B cell (primary cell): ENCODE measurements at regions not wholly inside any gene's neighbourhood (a gene's known extent, or its start where the extent isn't known, plus 50 kb on each side); places are given as distances from the start of the nearest gene placed in this dataset.

ENCODE experiments used
- ATAC-seq: fragments of 200-7000 bp; cut with Tn5 transposase; one replicate; pipeline ENCODE4 v1.10.0; 2021; ENCODE audit warnings: low read depth, mild to moderate bottlenecking, moderate number of reproducible peaks, moderate library complexity
- CTCF ChIA-PET: fragments of 350-600 bp; sonication (Branson Sonifier 250); formaldehyde crosslinking; loops from one replicate; lab custom pipeline; 2021; ENCODE audit warnings: antibody characterized with exemption, inconsistent platforms; lab: Charles Lee
- POLR2A ChIA-PET: fragments of 350-600 bp; sonication (Branson Sonifier 250); formaldehyde crosslinking; loops from one replicate; lab custom pipeline; 2021; ENCODE audit warnings: antibody characterized with exemption; lab: Charles Lee
- DNase-seq: peaks from one replicate; pipeline ENCODE4 v3.0.0; 2013
- H2AFZ ChIP-seq: 2 replicates; pipeline ENCODE4 v1.6.1; 2012; ENCODE audit warnings: mild to moderate bottlenecking, low read depth, low read length; ENCODE audit not compliant: insufficient read depth, poor library complexity, severe bottlenecking
- H3K27ac ChIP-seq, 2 donors: 1 replicate in 1 of 2; 2 replicates in 1 of 2; pipeline ENCODE4 v1.5.1; 2012 to 2013; ENCODE audit warnings: low read length in 2 of 2, mild to moderate bottlenecking in 2 of 2, moderate library complexity in 1 of 2
- H3K27me3 ChIP-seq, 4 experiments: fragments of 200-600 bp in 1 of 4; sonication (generic) in 1 of 4; replicated peaks in 1 of 4; 1 replicate in 2 of 4; 2 replicates in 2 of 4; pipeline versions ENCODE4 v1.6.1 to v1.7.0; 2013 to 2016; ENCODE audit warnings: low read length in 3 of 4, mild to moderate bottlenecking in 2 of 4, mixed read lengths in 1 of 4, moderate library complexity in 1 of 4; ENCODE audit not compliant: insufficient read depth in 4 of 4, control insufficient read depth in 3 of 4; ENCODE audit errors: control extremely low read depth in 1 of 4
- H3K36me3 ChIP-seq, 2 experiments: replicated peaks in 1 of 2; 1 replicate in 1 of 2; 2 replicates in 1 of 2; pipeline versions ENCODE4 v1.6.1 to v1.7.1; 2013; ENCODE audit warnings: low read length in 1 of 2; ENCODE audit not compliant: insufficient read depth in 2 of 2, control insufficient read depth in 1 of 2; ENCODE audit errors: control extremely low read depth in 1 of 2, extremely low read depth in 1 of 2
- H3K4me1 ChIP-seq, 2 donors: fragments of 200-600 bp in 1 of 2; sonication (generic) in 1 of 2; 1 replicate in 1 of 2; 2 replicates in 1 of 2; pipeline versions ENCODE4 v1.5.1 to v1.6.1; 2013 to 2017; ENCODE audit warnings: low read length in 2 of 2; ENCODE audit not compliant: control insufficient read depth in 2 of 2, insufficient read depth in 2 of 2
- H3K4me2 ChIP-seq: replicated peaks from 2 replicates; pipeline ENCODE3; 2012; ENCODE audit warnings: mild to moderate bottlenecking, low read depth, low read length; ENCODE audit not compliant: poor library complexity, severe bottlenecking
- H3K4me3 ChIP-seq, 5 experiments: fragments of 200-600 bp in 1 of 5; sonication (generic) in 1 of 5; 1 replicate in 3 of 5; 2 replicates in 2 of 5; pipeline versions ENCODE4 v1.5.1 to v1.7.0; 2011 to 2016; ENCODE audit warnings: low read length in 4 of 5, mild to moderate bottlenecking in 4 of 5, low read depth in 2 of 5, control low read depth in 1 of 5, moderate library complexity in 1 of 5; ENCODE audit not compliant: insufficient read depth in 1 of 5; ENCODE audit errors: control extremely low read depth in 1 of 5, extremely low read depth in 1 of 5
- H3K79me2 ChIP-seq: fragments of 200-600 bp; sonication (generic); one replicate; pipeline ENCODE4 v1.6.0; 2016; ENCODE audit warnings: low read length; ENCODE audit not compliant: control insufficient read depth, insufficient read depth
- H3K9ac ChIP-seq: fragments of 200-600 bp; sonication (generic); 2 replicates; pipeline ENCODE4 v1.6.1; 2017; ENCODE audit warnings: mild to moderate bottlenecking, low read length, moderate library complexity
- H3K9me3 ChIP-seq, 3 donors: one replicate each; pipeline versions ENCODE4 v1.6.1 to v1.7.1; 2013; ENCODE audit warnings: low read length in 2 of 3; ENCODE audit not compliant: control insufficient read depth in 2 of 3, insufficient read depth in 1 of 3; ENCODE audit errors: control extremely low read depth in 1 of 3
- H4K20me1 ChIP-seq: 2 replicates; pipeline ENCODE4 v1.6.0; 2012; ENCODE audit warnings: mild to moderate bottlenecking, low read length; ENCODE audit not compliant: insufficient read depth, control insufficient read depth, poor library complexity, severe bottlenecking
- H3K27ac Mint-ChIP-seq: one replicate; pipeline ENCODE4 v1.8.0; 2021; ENCODE audit warnings: mixed read lengths
- H3K27me3 Mint-ChIP-seq: one replicate; pipeline ENCODE4 v1.8.0; 2021; ENCODE audit warnings: mixed read lengths
- H3K4me1 Mint-ChIP-seq: one replicate; pipeline ENCODE4 v1.8.0; 2021; ENCODE audit warnings: mixed read lengths
- H3K4me3 Mint-ChIP-seq: one replicate; pipeline ENCODE4 v1.8.0; 2021; ENCODE audit warnings: mixed read lengths
- H3K9me3 Mint-ChIP-seq: one replicate; pipeline ENCODE4 v1.8.0; 2022; ENCODE audit warnings: mixed read lengths; ENCODE audit not compliant: insufficient read depth
- CTCF ChIP-seq: fragments of 200-600 bp; IDR thresholded peaks from one replicate; pipeline ENCODE4 v1.8.0; 2022; ENCODE audit warnings: antibody characterized with exemption, mild to moderate bottlenecking
- EZH2 ChIP-seq: IDR thresholded peaks from 2 replicates; pipeline ENCODE4 v1.6.1; 2012; ENCODE audit warnings: borderline replicate concordance, low read depth, mild to moderate bottlenecking, moderate library complexity, low read length; ENCODE audit not compliant: insufficient read depth, poor library complexity, severe bottlenecking
- WGBS: methylation state at CpG from one replicate; pipeline ENCODE4 v1.1.5; 2013; ENCODE audit warnings: missing lambda C conversion rate; ENCODE audit not compliant: insufficient coverage; 5-methylcytosine and 5-hydroxymethylcytosine counted together
- intact Hi-C: fragments of 100-400 bp; cut with micrococcal nuclease; formaldehyde crosslinking; loops from one replicate; pipeline ENCODE4 v1.10.0; 2022

- H3K27ac ChIP-seq = no peak overlapping the region
- TF ChIP-seq CTCF (no peak), EZH2 (no peak)
- ChIA-PET POLR2A (no interaction called here), CTCF (no interaction called here)
- no peak overlapping the region for H3K4me3 ChIP-seq
- H3K9me3 ChIP-seq = no peaks in the 10 kb centered on the region
- intact Hi-C loops = no loop called here
- Mint-ChIP-seq H3K27ac (no peak overlapping the region), H3K4me1 (no peaks in the 10 kb centered on the region), H3K9me3 (no peaks in the 10 kb centered on the region), H3K27me3 (peaks cover 16% of the 10 kb centered on the region), H3K4me3 (no peak overlapping the region)
- DNase-seq (no peak), ATAC-seq (no peak)
- H3K9ac ChIP-seq = no peak overlapping the region
- H4K20me1 ChIP-seq = no peaks in the 10 kb centered on the region
- H3K4me2 ChIP-seq = no peak overlapping the region
- H3K79me2 ChIP-seq = no peaks in the 10 kb centered on the region
- WGBS = 97% methylated on average over 6 of the region's 6 CpGs
- no peaks in the 10 kb centered on the region for H3K4me1 ChIP-seq
- H2AFZ ChIP-seq = no peak overlapping the region
- no peaks in the 10 kb centered on the region for H3K36me3 ChIP-seq
- H3K27me3 ChIP-seq = no peaks in the 10 kb centered on the region
Observed at GRCh38 chr6:40932953-40933352, 106.1 kb downstream of the UNC5CL start.

- POLR2A ChIA-PET = no interaction called here
- Mint-ChIP-seq H3K27me3 (peaks cover 16% of the 10 kb centered on the region), H3K9me3 (no peaks in the 10 kb centered on the region), H3K27ac (no peak overlapping the region), H3K4me1 (no peaks in the 10 kb centered on the region), H3K4me3 (no peak overlapping the region)
- no peak overlapping the region for H3K27ac ChIP-seq
- ATAC-seq (no peak), DNase-seq (no peak)
- H4K20me1 ChIP-seq = no peaks in the 10 kb centered on the region
- no peaks in the 10 kb centered on the region for H3K79me2 ChIP-seq
- H3K4me1 ChIP-seq = no peaks in the 10 kb centered on the region
- no peak overlapping the region for H3K9ac ChIP-seq
- intact Hi-C loops = no loop called here
- TF ChIP-seq CTCF = no peak
- TF ChIP-seq EZH2 = no peak
- CTCF ChIA-PET = no interaction called here
- H2AFZ ChIP-seq = no peak overlapping the region
- H3K36me3 ChIP-seq = no peaks in the 10 kb centered on the region
- 100% methylated on average over 1 of the region's 2 CpGs for WGBS
- no peak overlapping the region for H3K4me3 ChIP-seq
- H3K9me3 ChIP-seq = no peaks in the 10 kb centered on the region
- H3K27me3 ChIP-seq = no peaks in the 10 kb centered on the region
- no peak overlapping the region for H3K4me2 ChIP-seq
Observed at GRCh38 chr6:40932366-40932765, 106.7 kb downstream of the UNC5CL start.
